ENCODE measurements at regions not wholly inside any gene's neighbourhood (a gene's known extent, or its start where the extent isn't known, plus 50 kb on each side); places are given as distances from the start of the nearest gene placed in this dataset.

DNA sequence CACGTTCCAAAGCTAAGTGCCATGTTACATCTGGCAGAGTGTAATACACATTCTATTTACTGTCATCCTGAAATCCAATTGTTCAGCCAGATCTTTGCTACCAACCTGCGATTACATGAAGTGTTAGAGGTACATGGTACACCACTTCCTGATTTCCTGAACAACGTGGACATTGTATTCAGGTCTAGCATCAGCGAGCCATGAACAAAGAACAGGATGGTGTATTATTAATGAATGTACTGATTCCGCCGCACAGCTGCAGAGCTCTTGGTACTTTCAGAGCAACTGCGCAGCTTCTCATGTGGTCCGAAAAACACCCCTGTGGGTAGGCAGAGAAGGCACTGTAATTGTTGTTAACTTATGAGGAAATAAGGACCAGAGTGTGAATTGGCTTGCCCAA is 511.4 kb downstream of the AJAP1 start:
- no peak for TF ChIP-seq SUZ12 (IDR thresholded peaks at IDR 0.05)
- no peak for TF ChIP-seq FOXA1 (IDR thresholded peaks at IDR 0.05)
- no peak for TF ChIP-seq L3MBTL2 (conservative IDR thresholded peaks at IDR 0.05)
- TF ChIP-seq PKNOX1 (IDR thresholded peaks at IDR 0.05): no peak
- TF ChIP-seq BHLHE40 (IDR thresholded peaks at IDR 0.05; ENCODE audit: borderline replicate concordance): no peak
- no peak for TF ChIP-seq ELF4 (IDR thresholded peaks at IDR 0.05)
- TF ChIP-seq SP1 (IDR thresholded peaks at IDR 0.05): no peak
- no peak for TF ChIP-seq CTBP1 (IDR thresholded peaks at IDR 0.05; ENCODE audit: borderline replicate concordance)
- no peak for TF ChIP-seq FOXK2 (IDR thresholded peaks at IDR 0.05)
- no peak for TF ChIP-seq FOXM1 (IDR thresholded peaks at IDR 0.05; ENCODE audit: borderline replicate concordance)
- TF ChIP-seq ZNF384 (IDR thresholded peaks at IDR 0.05): no peak
- no peak for TF ChIP-seq LEF1 (IDR thresholded peaks at IDR 0.05; ENCODE audit: borderline replicate concordance)
- no peak for TF ChIP-seq TARDBP (IDR thresholded peaks at IDR 0.05)
- TF ChIP-seq HDGF (IDR thresholded peaks at IDR 0.05; ENCODE audit: borderline replicate concordance): no peak

All from HEK293T (cell line).